HepG2 (cell line): ENCODE measurements at regions not wholly inside any gene's neighbourhood (a gene's known extent, or its start where the extent isn't known, plus 50 kb on each side); places are given as distances from the start of the nearest gene placed in this dataset.

ENCODE experiments used
- BCLAF1 ChIP-seq: fragments of 450-650 bp; IDR thresholded peaks from 2 replicates; pipeline ENCODE4 v1.6.1; 2017; ENCODE audit warnings: mild to moderate bottlenecking
- ZNF407 ChIP-seq: sonication (generic); formaldehyde crosslinking; IDR thresholded peaks from one replicate; pipeline ENCODE4 v1.5.1; 2020; ENCODE audit warnings: mild to moderate bottlenecking, missing genetic modification reagents; ENCODE audit errors: not compliant biosample characterization

GRCh38 chr13:53946500-53946899 is 917.9 kb downstream of the OLFM4 start (continued):
- TF ChIP-seq ZNF407 (CRISPR knock-in tag) (no peak), BCLAF1 (no peak)
